IPS DF 19.7 (cell line): ENCODE measurements at regions not wholly inside any gene's neighbourhood (a gene's known extent, or its start where the extent isn't known, plus 50 kb on each side); places are given as distances from the start of the nearest gene placed in this dataset.
"Not testable (repeated sequence)": the region's sequence is repeated elsewhere in the genome, so short reads cannot be mapped to it uniquely, and the experiment has no call there.

ENCODE experiments used
- DNase-seq: peaks from one replicate; pipeline ENCODE4 v3.0.0-alpha.2; 2013; ENCODE audit warnings: low read depth, low spot score

DNA sequence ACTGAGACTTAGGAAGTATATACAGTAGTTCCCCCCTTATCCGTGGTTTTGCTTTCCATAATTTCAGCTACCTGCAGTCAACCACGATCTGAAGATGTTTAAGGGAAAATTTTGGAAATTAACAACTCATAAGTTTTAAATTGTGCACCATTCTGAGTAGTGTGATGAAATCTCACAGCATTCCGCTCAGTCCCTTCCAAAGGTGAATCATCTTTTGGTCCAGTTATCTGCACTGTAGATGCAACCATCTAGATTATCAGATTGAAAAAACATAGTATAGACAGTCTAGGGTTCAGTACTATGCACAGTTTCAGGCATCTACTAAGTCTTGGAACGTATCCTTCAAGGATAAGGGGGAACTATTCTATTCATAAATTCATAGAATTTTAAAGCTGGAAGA lies 109.0 kb downstream of the ANXA3 start:
- DNase-seq, result no peak

DNA sequence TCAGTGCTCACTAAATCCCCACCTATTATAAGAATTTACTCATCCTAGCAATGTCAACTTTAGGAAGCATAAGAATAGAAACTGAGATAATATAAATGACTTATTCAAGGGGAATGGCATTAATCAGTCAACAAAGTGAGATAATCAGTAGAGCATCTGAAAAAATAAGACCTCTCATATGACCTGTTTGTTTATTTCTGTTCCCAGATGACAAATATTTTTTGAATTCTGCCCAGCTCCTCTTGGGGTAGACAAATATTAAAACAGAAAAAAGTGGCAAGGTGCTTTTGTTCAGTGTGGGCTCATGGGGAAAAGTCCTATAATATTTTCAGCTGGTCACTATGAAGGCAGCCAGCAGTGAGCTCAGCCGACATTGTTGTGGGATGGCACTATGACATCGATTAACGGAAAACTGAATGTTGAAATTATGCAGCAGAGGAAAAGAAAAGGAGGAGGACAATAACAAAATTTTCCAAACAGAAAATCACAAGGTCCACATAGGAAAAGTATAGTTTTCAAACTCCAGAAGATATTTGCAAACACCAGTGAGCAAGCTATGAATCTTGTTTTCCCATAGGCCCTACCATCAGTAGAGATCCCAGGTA lies 109.6 kb downstream of the ANXA3 start:
- DNase-seq, result no peak

DNA sequence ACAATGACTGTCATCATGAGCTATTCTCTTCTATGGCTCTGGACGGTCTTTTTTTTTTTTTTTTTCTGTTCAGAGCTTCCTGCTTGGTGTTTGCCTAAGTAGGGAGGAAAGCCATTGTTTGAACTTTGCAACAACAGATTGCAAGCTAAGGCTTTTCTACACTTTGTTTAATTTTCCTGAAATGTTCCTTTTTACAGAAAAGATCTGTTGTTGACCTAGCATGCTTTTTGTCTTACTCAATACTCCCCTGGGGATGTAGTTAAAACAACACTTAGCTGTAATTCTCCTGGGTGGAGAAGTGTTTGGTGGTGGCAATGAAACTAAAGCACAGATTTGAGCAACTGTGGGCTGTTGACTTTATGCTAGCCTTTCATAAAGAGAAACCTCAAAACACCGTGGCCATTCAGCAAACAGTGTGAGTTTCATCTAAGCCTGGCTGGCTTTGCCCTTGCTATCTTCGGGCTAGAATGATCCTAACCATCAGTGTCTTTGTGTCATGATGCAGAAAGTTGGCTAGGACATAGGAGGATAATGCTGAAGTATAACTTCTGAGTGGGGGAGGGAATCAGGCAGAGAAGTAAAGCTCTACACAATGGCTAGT lies 110.5 kb downstream of the ANXA3 start:
- DNase-seq, result no peak

DNA sequence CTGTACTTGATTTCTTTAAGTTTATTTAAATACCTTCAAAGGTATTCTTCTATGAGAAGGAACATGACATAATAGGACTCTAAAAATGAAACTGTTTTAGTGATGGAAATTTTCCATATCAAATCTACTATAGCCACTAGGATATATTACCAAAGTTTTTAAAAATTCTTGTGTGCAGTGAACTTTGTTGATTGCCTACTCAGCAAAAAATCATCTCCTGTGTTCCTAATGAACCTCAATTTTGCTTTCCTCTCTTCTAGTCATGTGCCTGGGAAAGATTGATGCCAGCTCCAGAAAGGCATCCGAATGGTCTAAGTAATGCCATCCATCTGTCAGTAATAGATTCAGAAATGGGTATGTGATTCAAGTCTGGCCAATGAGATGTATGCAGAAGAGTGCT lies 111.1 kb downstream of the ANXA3 start:
- DNase-seq, result no peak

DNA sequence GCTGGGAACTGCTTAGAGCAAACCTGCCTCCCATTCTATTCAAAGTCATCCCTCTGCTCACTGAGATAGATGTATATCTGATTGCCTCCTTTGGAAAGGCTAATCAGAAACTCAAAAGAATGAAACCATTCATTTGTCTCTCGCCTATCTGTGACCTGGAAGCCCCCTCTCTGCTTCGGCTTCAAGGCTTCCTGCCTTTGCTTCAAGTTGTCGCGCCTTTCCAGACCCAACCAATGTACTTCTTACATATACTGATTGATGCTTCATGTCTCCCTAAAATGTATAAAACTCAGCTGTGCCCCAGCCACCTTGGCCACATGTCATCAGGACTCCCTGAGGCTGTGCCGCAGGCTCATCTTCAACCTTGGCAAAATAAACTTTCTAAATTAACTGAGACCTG lies 111.9 kb upstream of the BMP2K start:
- DNase-seq, result not testable (repeated sequence)

DNA sequence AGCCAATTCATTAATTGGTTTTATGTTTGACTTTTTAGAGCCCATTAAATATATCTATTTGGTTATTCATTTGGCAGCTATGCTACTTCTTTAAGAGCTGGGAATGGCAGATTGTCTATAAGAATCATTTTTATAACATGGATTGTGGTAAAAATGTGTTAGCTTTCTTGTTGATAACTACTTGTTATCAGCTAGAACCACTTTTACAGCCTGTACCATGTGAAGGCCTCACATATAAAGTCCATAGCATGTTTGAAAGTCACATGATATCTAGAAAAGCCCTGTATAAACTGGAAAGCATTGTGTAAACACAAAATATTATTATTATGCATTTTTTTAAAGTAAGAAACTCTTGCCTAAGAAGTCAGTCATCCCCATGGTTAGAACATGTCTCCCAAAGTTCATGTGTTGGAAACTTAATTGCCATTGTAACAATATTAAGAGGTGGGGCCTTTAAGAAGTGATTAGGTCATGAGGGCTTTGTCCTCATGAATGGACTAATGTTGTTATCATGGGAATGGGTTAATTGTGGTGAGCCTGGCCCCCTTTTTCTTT lies 110.9 kb upstream of the BMP2K start:
- DNase-seq, result no peak

DNA sequence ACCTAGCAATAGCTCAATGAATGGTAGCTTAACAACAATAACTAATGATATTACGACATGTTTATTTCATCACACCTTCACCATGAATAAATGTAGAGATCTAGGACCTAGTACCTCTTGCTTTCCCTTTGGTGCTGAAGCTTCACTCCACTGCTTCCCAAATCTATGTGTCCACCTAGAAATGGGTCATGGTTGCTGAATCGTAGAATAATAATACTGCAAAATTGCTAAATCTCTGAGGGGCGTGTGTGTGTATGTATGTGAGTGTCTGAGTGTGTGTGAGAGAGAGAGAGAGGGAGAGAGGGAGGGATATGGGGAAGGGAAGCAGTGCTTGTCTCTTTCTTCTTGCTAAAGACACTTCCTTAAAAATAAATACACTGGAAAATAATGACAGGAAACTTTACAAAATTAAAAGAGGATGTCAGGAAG lies 109.3 kb upstream of the BMP2K start:
- no peak for DNase-seq

DNA sequence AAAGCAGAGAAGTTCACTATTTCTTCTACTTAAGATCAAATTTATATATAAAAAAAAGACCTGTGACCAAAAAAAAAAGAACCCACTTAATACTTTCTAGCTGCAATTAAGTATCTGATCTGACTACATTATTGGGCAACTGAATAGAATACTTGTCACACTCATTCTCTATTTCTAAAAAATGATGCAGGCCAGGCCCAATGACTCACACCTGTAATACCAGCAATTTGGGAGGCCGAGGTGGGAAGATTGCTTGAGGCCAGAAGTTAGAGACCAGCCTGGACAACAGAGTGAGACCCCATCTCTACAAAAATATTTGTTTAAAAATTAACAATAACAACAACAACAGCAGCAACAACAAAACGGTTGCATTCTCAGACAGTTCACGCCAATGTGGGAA lies 108.8 kb upstream of the BMP2K start:
- DNase-seq, result no peak

DNA sequence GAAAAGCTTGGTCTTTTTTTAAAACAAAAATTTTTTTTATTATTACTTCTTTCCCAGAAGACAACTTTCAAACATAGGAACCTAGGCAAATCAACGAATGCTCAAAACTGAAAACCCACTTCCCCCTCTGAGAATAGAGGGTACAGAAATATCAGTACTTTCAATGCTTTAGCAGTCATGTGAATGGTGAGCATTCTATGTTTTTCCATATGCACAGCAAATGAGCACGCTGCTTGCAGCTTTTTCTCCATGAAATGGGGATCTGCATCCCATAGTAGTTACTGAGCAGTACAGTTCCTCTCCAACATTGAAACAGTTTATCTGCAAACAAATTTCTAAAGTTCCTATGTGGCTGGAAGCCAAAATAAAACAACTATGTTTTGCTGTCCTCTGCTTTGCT lies 108.4 kb upstream of the BMP2K start:
- DNase-seq, result no peak

DNA sequence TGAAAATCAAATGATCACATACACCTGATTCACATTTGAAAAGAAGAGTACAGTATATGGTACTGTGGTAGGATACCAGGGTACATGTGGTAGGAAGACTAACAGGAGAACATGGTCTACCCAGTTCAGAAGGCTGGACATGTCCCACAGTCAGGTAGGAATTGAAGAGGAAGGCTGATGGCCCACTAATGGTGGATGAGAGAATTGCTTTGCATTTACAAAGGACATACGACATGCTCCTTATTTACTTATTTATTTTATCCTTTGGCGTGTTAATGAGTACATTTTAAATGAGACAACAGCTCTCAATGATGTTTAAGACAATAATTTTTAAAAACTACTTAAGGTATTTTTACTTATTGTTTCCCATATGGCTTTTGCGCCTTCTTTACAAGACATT lies 106.7 kb upstream of the BMP2K start:
- no peak for DNase-seq

DNA sequence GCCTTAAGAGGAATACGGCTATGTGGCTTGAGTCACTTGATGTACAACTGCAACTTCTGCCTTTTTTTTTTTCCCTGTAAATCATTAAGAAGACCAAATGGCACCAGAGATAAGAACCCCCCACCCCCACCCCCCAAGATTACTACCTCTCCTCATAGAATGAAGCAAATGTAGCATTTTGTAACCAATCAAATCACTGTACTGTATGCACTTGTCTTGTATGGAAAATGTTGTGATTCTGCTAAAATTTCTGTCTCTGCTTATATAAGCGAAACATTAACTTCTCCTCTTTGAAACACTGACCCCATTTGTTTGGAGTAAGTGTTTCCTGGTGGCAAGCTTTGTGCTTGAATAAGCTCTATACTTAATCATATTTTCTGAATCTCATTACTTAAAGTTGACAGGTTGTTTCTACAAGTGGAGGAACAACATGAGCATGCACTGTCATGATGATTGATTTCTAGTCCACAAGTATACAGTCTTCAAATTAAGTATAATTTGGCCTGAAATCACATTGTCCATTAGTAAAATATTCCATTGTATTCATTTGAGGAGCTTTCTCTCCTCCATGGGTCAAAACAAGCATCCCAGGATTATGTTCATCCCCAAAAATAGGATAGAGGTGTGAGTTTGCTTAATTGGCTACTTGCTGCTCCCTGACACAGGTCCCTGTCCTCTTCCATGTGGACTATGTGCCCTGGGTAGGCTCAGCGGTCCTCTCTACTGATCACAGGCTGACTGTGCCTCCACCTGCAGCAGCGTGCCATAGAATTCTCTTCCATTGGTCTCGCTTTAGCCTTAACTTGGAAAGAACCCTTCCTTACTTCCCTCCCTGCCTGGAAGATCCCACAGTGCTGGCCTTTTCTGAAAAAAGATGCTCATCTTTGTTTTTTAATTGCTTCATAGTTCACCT lies 104.0 kb upstream of the BMP2K start:
- DNase-seq, result no peak

DNA sequence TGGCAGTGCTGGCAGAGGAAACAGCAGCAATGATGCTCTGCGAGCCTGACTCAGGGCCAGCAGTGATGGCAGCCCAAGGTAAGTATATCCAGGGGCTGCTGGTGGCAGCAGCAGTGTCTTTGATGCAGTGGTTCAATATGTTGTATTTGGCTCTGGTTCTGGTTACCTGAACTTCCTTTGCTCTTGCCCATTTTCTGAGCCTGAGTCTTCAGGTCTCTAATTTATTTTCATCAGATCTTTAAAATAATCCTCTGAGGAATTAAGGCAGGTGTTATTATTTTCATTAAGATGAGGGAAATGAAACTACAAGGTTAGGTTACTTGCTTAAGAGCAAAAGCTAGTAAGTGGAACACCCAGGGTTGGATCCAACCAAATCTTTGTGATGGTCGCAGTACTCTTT lies 102.8 kb upstream of the BMP2K start:
- no peak for DNase-seq

DNA sequence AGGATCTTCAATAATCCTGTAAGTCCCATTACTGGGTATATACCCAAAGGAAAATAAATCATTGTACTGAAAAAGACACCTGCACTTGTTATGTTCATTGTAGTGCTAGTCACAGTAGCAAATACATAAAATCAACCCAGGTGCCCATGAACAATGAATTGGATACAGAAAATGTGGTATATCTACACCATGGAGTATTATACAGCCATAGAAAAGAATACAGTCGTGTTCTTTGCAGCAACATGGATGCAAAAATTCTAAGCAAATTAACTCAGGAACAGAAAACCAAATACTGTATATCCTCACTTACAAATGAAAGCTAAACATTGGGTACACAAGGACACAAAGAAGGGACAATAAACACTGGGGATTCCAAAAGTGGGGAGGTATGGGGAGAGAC lies 100.8 kb upstream of the BMP2K start:
- DNase-seq, result no peak

DNA sequence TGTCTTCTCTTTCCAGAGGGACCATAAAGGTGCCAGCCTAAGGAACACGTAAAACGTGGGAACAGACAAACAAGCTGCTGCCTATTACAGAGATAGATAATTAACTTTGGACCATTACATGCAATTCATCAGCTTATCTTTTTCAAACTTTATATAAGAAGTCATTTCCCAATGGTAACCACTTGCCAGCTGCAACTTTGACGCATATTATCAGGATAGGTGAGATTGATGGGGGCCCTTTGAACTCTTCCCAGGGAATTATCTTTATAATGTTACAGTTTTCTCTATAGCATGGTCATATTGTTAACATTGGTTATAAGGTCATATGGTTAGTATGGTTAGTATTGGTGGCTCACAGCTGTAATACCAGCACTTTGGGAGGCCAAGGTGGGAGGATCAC lies 94.1 kb upstream of the BMP2K start:
- DNase-seq, result no peak

DNA sequence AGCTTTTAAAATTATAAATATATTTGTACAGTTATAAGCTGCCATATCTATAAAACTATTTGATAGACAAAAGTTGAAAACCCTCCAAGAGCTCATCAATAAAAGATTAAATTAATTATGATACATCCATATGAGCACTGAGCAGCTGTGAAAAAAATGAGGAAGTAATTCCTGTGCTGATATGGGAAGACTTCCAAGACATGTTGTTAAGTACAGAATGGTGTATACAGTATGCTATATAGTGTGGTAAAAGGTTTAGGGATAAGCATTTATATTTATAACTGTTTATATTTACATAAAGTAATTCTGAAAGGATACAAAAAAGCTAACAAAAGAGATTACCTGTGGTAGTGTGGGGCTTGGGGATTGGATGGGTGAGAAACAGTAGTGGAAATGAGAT lies 92.8 kb upstream of the BMP2K start:
- DNase-seq, result no peak

DNA sequence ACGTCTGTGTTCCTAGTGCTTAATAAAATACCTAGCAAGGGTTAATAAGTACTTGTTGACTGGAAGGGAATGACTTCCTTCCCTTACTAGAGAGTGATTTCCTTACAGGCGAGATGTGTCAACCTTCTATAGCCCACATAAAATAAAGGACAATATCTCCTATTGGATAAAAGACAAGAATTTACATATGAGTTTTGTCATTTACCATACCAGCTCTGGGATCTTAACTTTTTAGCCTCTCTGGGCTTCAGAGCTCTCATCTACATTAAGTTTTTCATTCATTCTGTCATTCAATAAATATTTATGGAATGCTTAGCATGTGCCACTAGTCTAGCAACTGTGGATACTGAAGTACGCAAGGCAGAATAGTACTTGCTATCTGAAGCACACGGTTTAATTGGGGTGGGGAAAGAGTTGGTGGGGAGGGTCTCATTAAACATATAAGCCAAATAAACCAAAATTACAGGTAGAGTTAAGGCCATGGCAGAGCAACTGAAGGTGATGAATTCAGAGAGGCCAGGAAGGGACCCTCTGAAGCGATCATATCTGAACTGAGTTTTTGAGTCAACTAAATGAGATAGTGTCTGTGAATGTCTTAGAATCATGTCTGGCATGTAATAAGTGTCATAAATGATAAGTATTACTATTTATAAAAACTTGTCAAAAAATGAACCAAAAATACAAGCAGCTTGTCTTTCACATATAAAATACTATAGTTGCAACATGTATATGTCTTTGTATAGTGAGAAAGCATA lies 91.6 kb upstream of the BMP2K start:
- no peak for DNase-seq

DNA sequence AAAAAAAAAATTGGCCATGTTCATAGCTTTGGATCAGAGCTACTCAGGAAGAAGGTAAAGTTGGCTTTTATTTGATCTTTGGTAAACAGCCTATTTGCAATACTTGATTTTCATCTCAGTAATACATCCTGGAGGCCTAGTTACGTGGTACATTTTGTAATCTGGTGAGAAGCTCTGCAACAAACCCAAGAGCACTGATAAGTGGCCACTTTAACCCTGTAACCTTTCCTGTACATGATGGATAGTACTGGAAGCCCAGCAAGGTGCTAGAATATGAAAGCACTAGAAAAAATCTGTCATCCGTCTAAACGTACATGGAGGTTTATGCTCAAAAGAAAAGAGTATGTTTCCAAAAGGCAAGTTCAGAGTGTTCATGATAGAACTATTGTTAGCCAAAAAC lies 88.3 kb upstream of the BMP2K start:
- no peak for DNase-seq

DNA sequence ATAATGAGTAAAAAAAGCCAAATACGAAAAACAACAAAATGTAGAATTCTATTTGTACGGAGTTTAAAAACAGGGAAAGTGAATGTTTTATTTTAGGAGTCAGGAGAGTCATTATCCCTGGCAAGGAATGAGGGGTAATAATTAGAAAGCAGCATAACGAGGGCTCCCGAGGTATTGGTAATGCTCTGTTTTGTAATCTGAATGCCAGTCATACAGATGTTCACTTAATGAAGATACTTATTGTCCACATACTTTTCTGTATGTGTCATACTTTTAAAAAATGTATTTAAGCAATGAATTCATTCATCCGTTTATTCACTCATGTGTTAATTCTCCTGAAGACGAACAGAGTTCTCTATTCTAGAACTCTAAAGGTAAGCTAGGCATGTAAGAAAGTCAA lies 87.8 kb upstream of the BMP2K start:
- no peak for DNase-seq

DNA sequence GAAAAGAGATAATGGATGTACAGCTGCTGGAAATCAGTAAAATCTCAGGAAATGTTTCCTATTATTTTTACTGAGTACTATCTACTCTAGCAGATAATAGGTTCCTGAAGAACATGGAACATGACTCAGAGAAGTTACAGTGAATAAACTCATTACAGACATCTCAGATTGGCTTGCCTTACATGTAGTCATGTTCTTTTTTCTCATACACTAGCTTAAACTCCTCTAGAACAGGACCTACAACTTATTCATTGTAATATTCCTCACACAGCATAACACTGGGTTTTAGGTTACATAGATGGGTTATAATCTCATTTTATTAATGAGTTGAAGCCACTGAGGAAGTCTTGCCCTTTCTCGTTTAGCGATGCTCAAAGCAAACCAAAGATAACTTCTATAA lies 86.9 kb upstream of the BMP2K start:
- no peak for DNase-seq

DNA sequence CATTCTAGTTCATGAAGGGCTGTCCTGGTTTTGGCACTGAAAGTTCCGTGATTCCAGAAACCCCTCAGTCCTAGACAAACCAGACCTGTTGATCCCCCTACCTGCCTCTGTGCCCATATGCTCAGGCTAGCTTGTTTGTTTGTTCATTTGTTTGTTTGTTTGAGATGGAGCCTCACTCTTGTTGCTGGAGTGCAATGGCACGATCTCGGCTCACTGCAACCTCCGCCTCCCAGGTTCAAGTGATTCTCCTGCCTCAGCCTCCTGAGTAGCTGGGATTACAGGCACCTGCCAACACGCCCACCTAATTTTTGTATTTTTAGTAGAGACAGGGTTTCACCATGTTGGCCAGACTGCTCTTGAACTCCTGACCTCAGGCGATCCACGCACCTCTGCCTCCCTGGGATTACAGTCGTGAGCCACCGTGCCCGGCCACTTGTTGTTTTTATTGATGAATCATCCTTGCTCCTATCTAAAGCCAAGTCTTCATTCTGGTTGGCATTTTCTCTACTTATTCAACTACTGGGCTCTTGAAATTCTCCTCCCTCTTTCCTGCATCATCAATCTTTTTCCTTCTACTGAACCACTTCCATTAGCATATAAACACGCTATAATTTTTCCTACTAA lies 86.3 kb upstream of the BMP2K start:
- no peak for DNase-seq

DNA sequence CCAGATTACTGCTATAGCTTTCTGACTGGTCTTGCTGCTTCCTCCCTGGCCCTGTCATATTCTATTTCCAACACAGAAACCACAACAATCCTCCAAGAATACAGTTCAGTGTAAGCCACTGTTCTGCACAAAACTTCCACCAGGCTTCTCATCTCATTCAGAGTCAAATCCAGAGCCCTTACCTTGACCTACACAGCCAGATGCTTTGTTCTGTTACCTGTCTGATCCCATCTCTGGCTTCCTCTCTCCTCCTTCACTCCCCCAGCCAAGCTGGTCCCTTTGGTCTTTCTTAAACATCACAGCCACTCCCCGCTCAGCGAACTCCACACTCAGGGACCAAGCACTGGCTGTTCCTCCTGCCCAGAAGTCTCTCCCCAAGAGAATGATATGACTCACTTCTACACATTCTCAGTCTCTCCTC lies 84.8 kb upstream of the BMP2K start:
- DNase-seq, result no peak
